AG04450 (cell line): ENCODE measurements at regions not wholly inside any gene's neighbourhood (a gene's known extent, or its start where the extent isn't known, plus 50 kb on each side); places are given as distances from the start of the nearest gene placed in this dataset.

Experiments
- CTCF ChIA-PET: fragments of 300-600, 350-600 bp; formaldehyde crosslinking; extraction: SDS; loops from one replicate; lab custom pipeline; 2022; ENCODE audit warnings: antibody characterized with exemption, inconsistent platforms; lab: Charles Lee
- POLR2A ChIA-PET: fragments of 350-600 bp; formaldehyde crosslinking; extraction: SDS; loops from one replicate; lab custom pipeline; 2021; ENCODE audit warnings: antibody characterized with exemption, inconsistent platforms; lab: Yijun Ruan, JAX
- DNase-seq: peaks from one replicate; pipeline ENCODE4 v3.0.0-alpha.2; 2011; ENCODE audit warnings: low read depth, low spot score
- H3K27ac ChIP-seq: one replicate; pipeline ENCODE4 v1.5.1; 2012; ENCODE audit warnings: low read depth, low read length, control low read depth
- H3K27me3 ChIP-seq: one replicate; pipeline ENCODE4 v1.6.0; 2012; ENCODE audit warnings: low read length; ENCODE audit not compliant: control insufficient read depth, insufficient read depth
- H3K4me3 ChIP-seq: 2 replicates; pipeline ENCODE4 v1.5.1; 2011; ENCODE audit warnings: mild to moderate bottlenecking, low read depth, low read length, control low read depth
- H3K9me3 ChIP-seq: 2 replicates; pipeline ENCODE4 v1.5.1; 2012; ENCODE audit warnings: low read length; ENCODE audit not compliant: control insufficient read depth, insufficient read depth
- CTCF ChIP-seq: IDR thresholded peaks from 2 replicates; pipeline ENCODE4 v1.5.1; 2011; ENCODE audit warnings: low read depth, low read length, control low read depth, inconsistent platforms

- ChIA-PET CTCF (no interaction called here), POLR2A (no interaction called here)
- no peak for DNase-seq
- no peak for TF ChIP-seq CTCF
- H3K9me3 ChIP-seq, result peaks cover 4% of the 10 kb centered on the region; the same call in 1 of the 2 replicates
- no peak overlapping the region for H3K27ac ChIP-seq
- no peaks in the 10 kb centered on the region for H3K27me3 ChIP-seq
- no peak overlapping the region for H3K4me3 ChIP-seq
Measured at GRCh38 chr11:98659431-98659830, 361.3 kb upstream of the CNTN5 start.

- ChIA-PET POLR2A (no interaction called here), CTCF (no interaction called here)
- no peak for TF ChIP-seq CTCF
- Histone ChIP-seq H3K27me3 (no peaks in the 10 kb centered on the region), H3K9me3 (peaks cover 2% of the 10 kb centered on the region; the same call in 1 of the 2 replicates), H3K27ac (no peak overlapping the region), H3K4me3 (no peak overlapping the region)
- DNase-seq, result no peak
Measured at GRCh38 chr11:98674390-98674789, 346.4 kb upstream of the CNTN5 start.

GRCh38 chr11:98679673-98680072, 341.1 kb upstream of the CNTN5 start:
- ChIA-PET POLR2A (no interaction called here), CTCF (no interaction called here)
- Histone ChIP-seq H3K4me3 (no peak overlapping the region), H3K27me3 (no peaks in the 10 kb centered on the region), H3K9me3 (peaks cover 20% of the 10 kb centered on the region), H3K27ac (no peak overlapping the region)
- TF ChIP-seq CTCF, result no peak
- no peak for DNase-seq

- ChIA-PET POLR2A (no interaction called here), CTCF (no interaction called here)
- peaks cover 11% of the 10 kb centered on the region for H3K9me3 ChIP-seq
- no peak overlapping the region for H3K4me3 ChIP-seq
- DNase-seq, result no peak
- no peaks in the 10 kb centered on the region for H3K27me3 ChIP-seq
- TF ChIP-seq CTCF, result no peak
- no peak overlapping the region for H3K27ac ChIP-seq
Measured at GRCh38 chr11:98701541-98701940, 319.2 kb upstream of the CNTN5 start.

- CTCF ChIA-PET, result no interaction called here
- Histone ChIP-seq H3K4me3 (no peak overlapping the region), H3K27ac (no peak overlapping the region), H3K27me3 (no peaks in the 10 kb centered on the region), H3K9me3 (peaks cover 15% of the 10 kb centered on the region)
- no peak for DNase-seq
- no peak for TF ChIP-seq CTCF
- POLR2A ChIA-PET, result no interaction called here
Measured at GRCh38 chr11:98703779-98704556, 316.8 kb upstream of the CNTN5 start.
